ENCODE measurements at regions not wholly inside any gene's neighbourhood (a gene's known extent, or its start where the extent isn't known, plus 50 kb on each side); places are given as distances from the start of the nearest gene placed in this dataset.

DNA sequence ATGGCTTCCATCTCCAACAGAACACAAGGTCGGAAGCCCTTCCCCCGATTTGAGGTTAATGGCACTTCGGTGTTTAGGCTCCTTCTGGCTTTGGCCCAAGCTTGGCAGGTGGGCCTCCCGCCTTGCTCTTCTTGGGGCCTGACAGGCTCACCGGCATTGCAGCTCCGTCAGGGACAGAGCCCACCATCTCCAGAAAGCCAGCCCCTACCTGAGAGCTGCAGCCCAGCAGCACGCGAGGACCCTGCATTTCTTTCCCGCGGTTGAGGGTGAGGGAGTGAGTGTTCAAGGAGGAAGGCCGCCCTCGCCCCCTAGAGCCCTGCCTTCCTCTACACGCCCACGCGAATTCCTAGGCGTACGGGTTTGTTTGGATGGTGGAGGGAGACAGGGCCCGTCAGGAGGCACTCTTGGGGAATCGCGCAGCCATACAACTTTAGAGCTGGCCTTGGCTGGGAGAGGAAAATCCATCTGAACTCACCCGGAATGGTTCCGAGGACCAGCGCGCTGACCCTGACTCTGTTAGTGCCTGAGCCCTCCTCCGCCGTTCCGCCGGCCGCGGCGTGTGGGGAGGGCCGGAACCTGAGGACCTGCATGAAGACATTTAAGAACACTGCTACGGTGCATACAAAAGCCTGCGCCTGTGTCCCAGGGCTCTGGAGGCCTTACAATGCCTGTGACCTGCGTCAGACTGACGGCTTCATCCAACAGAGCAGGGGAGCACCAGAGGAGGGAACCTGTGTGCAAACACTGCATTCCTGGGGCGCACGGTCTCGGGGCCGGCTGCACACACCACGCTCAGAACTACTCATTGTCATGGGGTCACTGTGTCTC is 73.8 kb downstream of the MRPL36 start:
- CTCF ChIA-PET, result no interaction called here

DNA sequence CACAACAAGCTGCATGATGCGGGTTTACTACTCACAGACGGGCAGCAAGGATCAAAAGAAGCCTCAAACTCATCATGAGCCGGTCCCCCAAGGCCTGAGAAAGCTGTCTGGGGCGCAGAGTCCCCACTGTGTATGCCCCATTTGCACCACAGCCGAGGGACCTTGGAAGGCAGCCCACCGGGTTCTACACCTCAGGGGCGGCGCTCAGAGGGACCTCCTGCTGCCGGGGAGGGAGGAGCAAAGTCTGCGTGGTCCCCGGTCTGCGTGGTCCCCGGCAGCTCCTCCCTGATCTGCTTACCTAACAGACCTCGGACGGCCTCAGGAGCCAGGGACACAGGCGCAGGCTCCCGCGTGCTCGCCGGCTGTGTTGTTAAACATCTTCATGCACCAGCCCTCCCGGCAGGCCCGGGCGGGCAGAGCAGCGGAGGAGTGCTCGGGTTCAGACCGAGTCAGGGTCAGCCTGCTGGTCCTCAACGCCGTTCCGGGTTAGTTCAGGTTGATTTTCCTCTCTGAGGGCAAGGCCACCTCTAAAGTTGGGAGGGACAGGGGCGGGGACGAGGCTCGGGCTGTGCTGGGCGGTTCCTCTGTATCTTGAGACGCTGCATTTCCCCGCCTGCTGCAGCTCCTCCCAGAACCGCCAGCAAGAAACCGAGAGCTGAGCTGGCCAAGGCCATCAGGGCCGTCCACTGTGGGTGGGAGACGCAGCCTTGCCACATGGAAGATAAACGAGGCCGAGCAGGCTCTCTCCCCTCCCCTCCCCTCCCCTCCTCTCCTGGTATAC is 74.6 kb downstream of the MRPL36 start:
- Histone ChIP-seq H3K9me3 (ENCODE audit: control insufficient read depth in 1 of 2, insufficient read depth in 1 of 2, low read depth in 1 of 2, low read length in 2 of 2) (peaks cover 0 to 2% of the 10 kb centered on the region in 2 experiments; a peak in 1 of 4 replicates), H3K27ac (ENCODE audit: low read depth, low read length) (no peak overlapping the region), H3K79me2 (ENCODE audit: insufficient read depth, low read length) (no peaks in the 10 kb centered on the region), H3K9me2 (ENCODE audit: insufficient read depth) (no peaks in the 10 kb centered on the region), H3K27me3 (ENCODE audit: insufficient read depth, low read length) (peaks cover 17% of the 10 kb centered on the region; the same call in 1 of the 2 replicates), H3K9ac (ENCODE audit: low read length) (no peak overlapping the region), H3K4me2 (ENCODE audit: low read length) (no peak overlapping the region), H3K4me3 (replicated peaks in 1 of 2; ENCODE audit: low read depth in 1 of 2, low read length in 2 of 2) (no peak overlapping the region), H3K4me1 (ENCODE audit: control insufficient read depth in 1 of 2, insufficient read depth in 2 of 2, low read length in 2 of 2) (no peaks in the 10 kb centered on the region), H4K20me1 (ENCODE audit: insufficient read depth) (no peaks in the 10 kb centered on the region), H3K36me3 (ENCODE audit: control insufficient read depth in 1 of 2, insufficient read depth in 2 of 2, low read length in 2 of 2) (no peaks in the 10 kb centered on the region), H2AFZ (ENCODE audit: low read depth, low read length, poor library complexity, severe bottlenecking) (no peak overlapping the region)
- DNase-seq (ENCODE audit: low read depth, low spot score) (no peak), ATAC-seq (no peak; the same call in 1 of the 2 replicates)
- BruUV-seq (replicated peaks), result no TSS peak
- RAD21 ChIA-PET (ENCODE audit: low non-redundant PET in 1 of 2, low total read pairs in 2 of 2, uncharacterized antibody in 2 of 2, unreplicated experiment in 2 of 2), result interaction anchor here in 1 of 2 experiments (0.7 kb wide), 1 partner anchor 320 kb away, joined by 7 read pairs; no protein-coding TSS in a partner anchor
- CTCF ChIA-PET, result no interaction called here
- TF ChIP-seq SIN3A (IDR thresholded peaks at IDR 0.05; ENCODE audit: low read depth) (no peak), EZH2 (IDR thresholded peaks at IDR 0.05) (no peak), ZFX (IDR thresholded peaks at IDR 0.05) (no peak)
- TF ChIP-seq, protein P1, sequence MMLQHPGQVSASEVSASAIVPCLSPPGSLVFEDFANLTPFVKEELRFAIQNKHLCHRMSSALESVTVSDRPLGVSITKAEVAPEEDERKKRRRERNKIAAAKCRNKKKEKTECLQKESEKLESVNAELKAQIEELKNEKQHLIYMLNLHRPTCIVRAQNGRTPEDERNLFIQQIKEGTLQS (IDR thresholded peaks at IDR 0.05), result no peak
- intact Hi-C loops (cut with micrococcal nuclease), result no loop called here
- POLR2A ChIA-PET, result no interaction called here

More for the DNA sequence above, 73.8 kb downstream of the MRPL36 start:
- H3K27me3 ChIP-seq (ENCODE audit: insufficient read depth, low read length), result peaks cover 10% of the 10 kb centered on the region; the same call in 1 of the 2 replicates
- no peaks in the 10 kb centered on the region for H3K9me3 ChIP-seq (ENCODE audit: control insufficient read depth in 1 of 2, insufficient read depth in 1 of 2, low read depth in 1 of 2, low read length in 2 of 2)
- no peak overlapping the region for H3K4me2 ChIP-seq (ENCODE audit: low read length)
- no peak for ATAC-seq
- RAD21 ChIA-PET (ENCODE audit: low non-redundant PET in 1 of 2, low total read pairs in 2 of 2, uncharacterized antibody in 2 of 2, unreplicated experiment in 2 of 2), result interaction anchor here in 1 of 2 experiments (0.7 kb wide), 1 partner anchor 319 kb away, joined by 7 read pairs; no protein-coding TSS in a partner anchor
- H3K36me3 ChIP-seq (ENCODE audit: control insufficient read depth in 1 of 2, insufficient read depth in 2 of 2, low read length in 2 of 2), result no peaks in the 10 kb centered on the region
- no peak overlapping the region for H3K27ac ChIP-seq (ENCODE audit: low read depth, low read length)
- intact Hi-C loops (cut with micrococcal nuclease), result no loop called here
- H3K9ac ChIP-seq (ENCODE audit: low read length), result no peak overlapping the region
- no peak overlapping the region for H3K4me3 ChIP-seq (replicated peaks in 1 of 2; ENCODE audit: low read depth in 1 of 2, low read length in 2 of 2)
- no peak for DNase-seq (ENCODE audit: low read depth, low spot score)
- H3K79me2 ChIP-seq (ENCODE audit: insufficient read depth, low read length), result no peaks in the 10 kb centered on the region
- H2AFZ ChIP-seq (ENCODE audit: low read depth, low read length, poor library complexity, severe bottlenecking), result no peak overlapping the region
- H3K9me2 ChIP-seq (ENCODE audit: insufficient read depth), result no peaks in the 10 kb centered on the region
- BruUV-seq (replicated peaks), result no TSS peak
- TF ChIP-seq TCF7L2 (IDR thresholded peaks at IDR 0.05; ENCODE audit: borderline replicate concordance, extremely low read depth, insufficient read depth, insufficient read length) (no peak), JUND (IDR thresholded peaks at IDR 0.05) (no peak), ELF1 (IDR thresholded peaks at IDR 0.05; ENCODE audit: borderline replicate concordance, low read depth) (no peak)
- POLR2A ChIA-PET, result no interaction called here
- no peaks in the 10 kb centered on the region for H3K4me1 ChIP-seq (ENCODE audit: control insufficient read depth in 1 of 2, insufficient read depth in 2 of 2, low read length in 2 of 2)
- H4K20me1 ChIP-seq (ENCODE audit: insufficient read depth), result no peaks in the 10 kb centered on the region
